Endothelial cell of umbilical vein (primary cell): ENCODE measurements at regions not wholly inside any gene's neighbourhood (a gene's known extent, or its start where the extent isn't known, plus 50 kb on each side); places are given as distances from the start of the nearest gene placed in this dataset.

Experiments
- BruUV-seq: library from RNA; stranded (reverse); fragments of 400-500 nt; replicated peaks from 2 replicates; lab custom pipeline; 2021; lab: Mats Ljungman, UMichigan
- CTCF ChIA-PET: fragments of 300-600, 350-600 bp; sonication (Branson Sonifier 250); formaldehyde crosslinking; loops from one replicate; lab custom pipeline; 2021; ENCODE audit warnings: antibody characterized with exemption, inconsistent platforms; lab: Charles Lee
- POLR2A ChIA-PET: fragments of 300-600, 350-600 bp; sonication (Branson Sonifier 250); formaldehyde crosslinking; loops from one replicate; lab custom pipeline; 2021; ENCODE audit warnings: antibody characterized with exemption, inconsistent platforms; lab: Charles Lee
- DNase-seq: peaks from one replicate; pipeline ENCODE4 v3.0.0-alpha.2; 2011; ENCODE audit warnings: low read depth, low spot score
- FAIRE-seq: peaks from 2 replicates; lab custom pipeline; 2011; peaks lifted over from hg19 to GRCh38; lab: Jason Lieb, UNC
- H2AFZ ChIP-seq: 2 replicates; pipeline ENCODE4 v1.6.0; 2012; ENCODE audit warnings: low read depth, low read length, control low read depth, inconsistent platforms
- H3K27ac ChIP-seq: 2 replicates; pipeline ENCODE4 v1.5.1; 2011; ENCODE audit warnings: low read depth, mild to moderate bottlenecking, control low read depth, low read length, moderate library complexity; ENCODE audit not compliant: insufficient read depth
- H3K27me3 ChIP-seq, 2 experiments: 2 replicates each; pipeline versions ENCODE4 v1.6.0 to v1.6.1; 2011; ENCODE audit warnings: low read length in 2 of 2, mixed read lengths in 1 of 2; ENCODE audit not compliant: control insufficient read depth in 2 of 2, insufficient read depth in 2 of 2
- H3K36me3 ChIP-seq, 2 experiments: 2 replicates in 1 of 2; 3 replicates in 1 of 2; pipeline ENCODE4 v1.5.1; 2011; ENCODE audit warnings: low read length in 2 of 2, mild to moderate bottlenecking in 1 of 2, moderate library complexity in 1 of 2; ENCODE audit not compliant: control insufficient read depth in 2 of 2, insufficient read depth in 2 of 2; ENCODE audit errors: extremely low read depth in 1 of 2
- H3K4me1 ChIP-seq: 3 replicates; pipeline ENCODE4 v1.5.1; 2011; ENCODE audit warnings: mild to moderate bottlenecking, low read length; ENCODE audit not compliant: control insufficient read depth, insufficient read depth; ENCODE audit errors: extremely low read depth
- H3K4me2 ChIP-seq: 2 replicates; pipeline ENCODE4 v1.6.1; 2011; ENCODE audit warnings: low read length, control low read depth, mixed read lengths; ENCODE audit not compliant: insufficient read depth
- H3K4me3 ChIP-seq, 3 experiments: fragments of 200-600 bp in 1 of 3; sonication (generic), shearing (Covaris generic) in 1 of 3; replicated peaks in 1 of 3; 2 replicates each; pipeline ENCODE4 v1.5.1; 2011 to 2016; ENCODE audit warnings: control low read depth in 3 of 3, low read length in 3 of 3, mild to moderate bottlenecking in 2 of 3, inconsistent platforms in 1 of 3, low read depth in 1 of 3, moderate library complexity in 1 of 3; ENCODE audit not compliant: insufficient read depth in 1 of 3
- H3K79me2 ChIP-seq: 2 replicates; pipeline ENCODE4 v1.6.0; 2012; ENCODE audit warnings: low read length, inconsistent platforms; ENCODE audit not compliant: control insufficient read depth, insufficient read depth
- H3K9ac ChIP-seq: replicated peaks from 2 replicates; pipeline ENCODE3; 2011; ENCODE audit warnings: low read length, control low read depth; ENCODE audit not compliant: insufficient read depth; ENCODE audit errors: extremely low read depth
- H3K9me1 ChIP-seq: replicated peaks from 3 replicates; pipeline ENCODE4 v1.6.0; 2011; ENCODE audit warnings: mild to moderate bottlenecking, low read length; ENCODE audit not compliant: control insufficient read depth, insufficient read depth; ENCODE audit errors: extremely low read depth
- H3K9me3 ChIP-seq: replicated peaks from 2 replicates; pipeline ENCODE4 v1.5.1; 2012; ENCODE audit warnings: low read length, inconsistent platforms; ENCODE audit not compliant: control insufficient read depth, insufficient read depth
- H4K20me1 ChIP-seq: replicated peaks from 2 replicates; pipeline ENCODE3; 2011; ENCODE audit warnings: mild to moderate bottlenecking, low read length; ENCODE audit not compliant: control insufficient read depth, insufficient read depth; ENCODE audit errors: extremely low read depth
- CTCF ChIP-seq, 2 donors: IDR thresholded peaks; 1 replicate in 1 of 2; 2 replicates in 1 of 2; pipeline ENCODE4 v1.5.1; 2011; ENCODE audit warnings: low read length in 2 of 2, mild to moderate bottlenecking in 2 of 2, moderate library complexity in 2 of 2, control low read depth in 1 of 2, inconsistent platforms in 1 of 2, low read depth in 1 of 2; ENCODE audit not compliant: insufficient read depth in 1 of 2; ENCODE audit errors: extremely low read depth in 1 of 2
- EZH2 ChIP-seq: IDR thresholded peaks from 2 replicates; pipeline ENCODE4 v1.6.1; 2012; ENCODE audit warnings: borderline replicate concordance, low read depth, mild to moderate bottlenecking, moderate library complexity, low read length, inconsistent platforms; ENCODE audit not compliant: severe bottlenecking
- FOS ChIP-seq: IDR thresholded peaks from 2 replicates; pipeline ENCODE4 v1.6.1; 2011; ENCODE audit warnings: mild to moderate bottlenecking, low read length, moderate library complexity, borderline replicate concordance; ENCODE audit not compliant: insufficient read depth
- GATA2 ChIP-seq: IDR thresholded peaks from 2 replicates; pipeline ENCODE4 v1.7.0; 2011; ENCODE audit warnings: low read depth, mild to moderate bottlenecking, moderate library complexity, mixed read lengths, low read length; ENCODE audit not compliant: insufficient read length, insufficient read depth
- JUN ChIP-seq: IDR thresholded peaks from 2 replicates; pipeline ENCODE4 v1.6.1; 2011; ENCODE audit warnings: borderline replicate concordance, low read depth; ENCODE audit not compliant: insufficient read length, insufficient read depth
- MAX ChIP-seq: IDR thresholded peaks from 2 replicates; pipeline ENCODE4 v1.6.1; 2011; ENCODE audit not compliant: insufficient read depth, insufficient read length
- MYC ChIP-seq: IDR thresholded peaks from one replicate; pipeline ENCODE4 v1.6.1; 2011; ENCODE audit warnings: mild to moderate bottlenecking, low read depth, low read length
- POLR2A ChIP-seq: IDR thresholded peaks from 2 replicates; pipeline ENCODE4 v1.6.1; 2012; ENCODE audit warnings: low read depth, mild to moderate bottlenecking, control low read depth, low read length
- POLR2AphosphoS5 ChIP-seq: IDR thresholded peaks from 2 replicates; pipeline ENCODE4 v1.6.1; 2012; ENCODE audit warnings: low read depth, mild to moderate bottlenecking, control low read depth, low read length, moderate library complexity; ENCODE audit not compliant: insufficient read depth
- dilution Hi-C: fragments of 300-500 bp; cut with MboI; formaldehyde crosslinking; loops from one replicate; pipeline ENCODE4 v1.15.0; 2019; ENCODE audit warnings: low sequenced_read_pairs; ENCODE audit not compliant: extremely low pct_ligation_motif_present
- intact Hi-C: fragments of 100-400 bp; cut with micrococcal nuclease; formaldehyde crosslinking; loops from one replicate; pipeline ENCODE4 v1.10.0; 2022

DNA sequence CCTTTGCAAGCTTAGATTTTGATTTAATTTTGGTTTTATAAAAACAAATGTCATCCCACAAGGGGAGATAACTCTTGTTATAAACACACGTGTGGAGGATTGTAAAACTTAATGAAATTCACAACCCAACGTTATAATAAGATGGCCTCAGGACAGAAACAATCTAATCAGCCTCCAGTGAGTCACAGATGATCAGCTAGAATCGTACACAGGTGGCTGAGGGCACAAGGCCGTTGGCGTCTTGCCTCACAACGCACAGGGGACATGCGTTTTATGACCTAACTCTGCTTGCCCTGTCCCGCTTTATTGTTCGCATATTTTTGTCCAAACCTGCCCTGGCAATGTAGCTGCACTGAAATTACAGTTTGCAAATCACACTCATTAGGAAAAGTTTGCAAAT, 121.9 kb upstream of the PDZRN3 start:
- Histone ChIP-seq H3K4me2 (no peak overlapping the region), H3K27ac (no peak overlapping the region), H3K27me3 (no peaks in the 10 kb centered on the region), H3K36me3 (no peaks in the 10 kb centered on the region), H3K9me1 (no peaks in the 10 kb centered on the region), H4K20me1 (no peaks in the 10 kb centered on the region), H3K4me1 (no peaks in the 10 kb centered on the region), H2AFZ (no peak overlapping the region), H3K9me3 (no peaks in the 10 kb centered on the region), H3K79me2 (no peaks in the 10 kb centered on the region), H3K4me3 (no peak overlapping the region), H3K9ac (no peak overlapping the region)
- TF ChIP-seq POLR2A, result no peak
- no peak for TF ChIP-seq MAX
- no peak for TF ChIP-seq FOS
- TF ChIP-seq GATA2, result no peak
- no peak for TF ChIP-seq POLR2AphosphoS5
- TF ChIP-seq CTCF (IDR thresholded peaks at IDR 0.05; ENCODE audit: extremely low read depth in 1 of 2, insufficient read depth in 1 of 2, low read depth in 1 of 2, low read length in 2 of 2), result no peak
- no peak for TF ChIP-seq EZH2
- TF ChIP-seq MYC, result no peak
- no peak for TF ChIP-seq JUN
- intact Hi-C loops, result no loop called here
- no peak for DNase-seq
- POLR2A ChIA-PET, result no interaction called here
- no TSS peak for BruUV-seq
- CTCF ChIA-PET, result no interaction called here
- no peak for FAIRE-seq
- dilution Hi-C loops, result no loop called here
